SK-N-SH treated with all-trans-retinoic acid at 6 μM for 48 hours (cell line): ENCODE measurements at regions not wholly inside any gene's neighbourhood (a gene's known extent, or its start where the extent isn't known, plus 50 kb on each side); places are given as distances from the start of the nearest gene placed in this dataset.

Source experiments
- ESRRG ChIP-seq: fragments of 250-450 bp; sonication (Bioruptor Pico); IDR thresholded peaks from 2 replicates; pipeline ENCODE4 v1.6.1; 2021; ENCODE audit warnings: mild to moderate bottlenecking
- PPARA ChIP-seq: fragments of 250-450 bp; sonication (Bioruptor Pico); IDR thresholded peaks from 2 replicates; pipeline ENCODE4 v1.5.0; 2020; ENCODE audit warnings: mild to moderate bottlenecking, borderline replicate concordance
- ZC3H10 ChIP-seq: fragments of 250-450 bp; sonication (Bioruptor Pico); IDR thresholded peaks from 2 replicates; pipeline ENCODE4 v1.5.1; 2021; ENCODE audit warnings: mild to moderate bottlenecking, moderate library complexity
- ZFP3 ChIP-seq: fragments of 250-450 bp; sonication (Bioruptor Pico); IDR thresholded peaks from 2 replicates; pipeline ENCODE4 v1.5.0; 2020; ENCODE audit warnings: mild to moderate bottlenecking, moderate library complexity
- ZFP30 ChIP-seq: fragments of 450-650 bp; formaldehyde crosslinking; IDR thresholded peaks from 2 replicates; pipeline ENCODE4 v1.5.0; 2022; ENCODE audit warnings: mild to moderate bottlenecking, moderate library complexity
- ZNF565 ChIP-seq: fragments of 450-650 bp; formaldehyde crosslinking; conservative IDR thresholded peaks from 2 replicates; pipeline ENCODE4 v1.5.0; 2020; ENCODE audit warnings: low read depth, mild to moderate bottlenecking, moderate library complexity
- ZNF70 ChIP-seq: fragments of 450-650 bp; formaldehyde crosslinking; IDR thresholded peaks from 2 replicates; pipeline ENCODE4 v1.5.0; 2020; ENCODE audit warnings: mild to moderate bottlenecking, moderate library complexity
- TF ChIP-seq, protein P1 (sequence below): fragments of 250-450 bp; sonication (Bioruptor Pico); IDR thresholded peaks from 2 replicates; pipeline ENCODE4 v1.8.0; 2021; ENCODE audit warnings: low read depth, mild to moderate bottlenecking, moderate library complexity, borderline replicate concordance
- TF ChIP-seq, protein P2 (sequence below): fragments of 250-450 bp; sonication (Bioruptor Pico); IDR thresholded peaks from 2 replicates; pipeline ENCODE4 v1.5.1; 2021; ENCODE audit warnings: mild to moderate bottlenecking, moderate library complexity
- TF ChIP-seq, protein P3 (sequence below): fragments of 250-450 bp; sonication (Bioruptor Pico); IDR thresholded peaks from 2 replicates; pipeline ENCODE4 v1.5.0; 2020; ENCODE audit warnings: mild to moderate bottlenecking, moderate library complexity
- TF ChIP-seq, protein P4 (sequence below): fragments of 250-450 bp; sonication (Bioruptor Pico); IDR thresholded peaks from 2 replicates; pipeline ENCODE4 v1.5.1; 2020; ENCODE audit warnings: low read depth, mild to moderate bottlenecking, moderate library complexity
- TF ChIP-seq, protein P5 (sequence below): fragments of 250-450 bp; sonication (Bioruptor Pico); IDR thresholded peaks from 2 replicates; pipeline ENCODE4 v1.8.0; 2020; ENCODE audit warnings: mild to moderate bottlenecking, moderate library complexity, borderline replicate concordance

DNA sequence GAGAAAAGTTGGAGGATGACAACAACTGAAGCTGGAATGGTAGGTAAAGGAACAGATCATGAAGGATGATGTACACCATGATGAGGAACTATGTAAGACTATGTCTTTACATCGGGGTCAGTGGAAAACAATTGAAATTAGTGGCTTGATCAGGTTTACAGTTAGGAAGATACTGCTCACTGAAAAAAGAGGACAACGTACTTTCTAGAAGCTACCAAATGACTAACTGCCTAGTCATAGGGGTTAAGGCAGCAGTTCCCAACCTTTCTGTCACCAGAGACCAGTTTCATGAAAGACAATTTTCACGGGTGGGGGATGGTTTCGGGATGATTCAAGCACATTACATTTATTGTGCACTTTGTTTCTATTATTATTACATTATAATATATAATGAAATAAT lies 91.6 kb upstream of the ANKRD1 start:
- TF ChIP-seq ZFP3 (CRISPR knock-in tag) (no peak), ESRRG (CRISPR knock-in tag) (no peak), ZNF70 (CRISPR knock-in tag) (no peak), ZFP30 (no peak), ZC3H10 (CRISPR knock-in tag) (no peak), ZNF565 (no peak), PPARA (CRISPR knock-in tag) (no peak)
- TF ChIP-seq, protein P1, sequence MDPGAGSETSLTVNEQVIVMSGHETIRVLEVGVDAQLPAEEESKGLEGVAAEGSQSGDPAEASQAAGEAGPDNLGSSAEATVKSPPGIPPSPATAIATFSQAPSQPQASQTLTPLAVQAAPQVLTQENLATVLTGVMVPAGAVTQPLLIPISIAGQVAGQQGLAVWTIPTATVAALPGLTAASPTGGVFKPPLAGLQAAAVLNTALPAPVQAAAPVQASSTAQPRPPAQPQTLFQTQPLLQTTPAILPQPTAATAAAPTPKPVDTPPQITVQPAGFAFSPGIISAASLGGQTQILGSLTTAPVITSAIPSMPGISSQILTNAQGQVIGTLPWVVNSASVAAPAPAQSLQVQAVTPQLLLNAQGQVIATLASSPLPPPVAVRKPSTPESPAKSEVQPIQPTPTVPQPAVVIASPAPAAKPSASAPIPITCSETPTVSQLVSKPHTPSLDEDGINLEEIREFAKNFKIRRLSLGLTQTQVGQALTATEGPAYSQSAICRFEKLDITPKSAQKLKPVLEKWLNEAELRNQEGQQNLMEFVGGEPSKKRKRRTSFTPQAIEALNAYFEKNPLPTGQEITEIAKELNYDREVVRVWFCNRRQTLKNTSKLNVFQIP (CRISPR knock-in tag): no peak
- TF ChIP-seq, protein P2, sequence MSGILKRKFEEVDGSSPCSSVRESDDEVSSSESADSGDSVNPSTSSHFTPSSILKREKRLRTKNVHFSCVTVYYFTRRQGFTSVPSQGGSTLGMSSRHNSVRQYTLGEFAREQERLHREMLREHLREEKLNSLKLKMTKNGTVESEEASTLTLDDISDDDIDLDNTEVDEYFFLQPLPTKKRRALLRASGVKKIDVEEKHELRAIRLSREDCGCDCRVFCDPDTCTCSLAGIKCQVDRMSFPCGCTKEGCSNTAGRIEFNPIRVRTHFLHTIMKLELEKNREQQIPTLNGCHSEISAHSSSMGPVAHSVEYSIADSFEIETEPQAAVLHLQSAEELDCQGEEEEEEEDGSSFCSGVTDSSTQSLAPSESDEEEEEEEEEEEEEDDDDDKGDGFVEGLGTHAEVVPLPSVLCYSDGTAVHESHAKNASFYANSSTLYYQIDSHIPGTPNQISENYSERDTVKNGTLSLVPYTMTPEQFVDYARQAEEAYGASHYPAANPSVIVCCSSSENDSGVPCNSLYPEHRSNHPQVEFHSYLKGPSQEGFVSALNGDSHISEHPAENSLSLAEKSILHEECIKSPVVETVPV (CRISPR knock-in tag): no peak
- TF ChIP-seq, protein P3, sequence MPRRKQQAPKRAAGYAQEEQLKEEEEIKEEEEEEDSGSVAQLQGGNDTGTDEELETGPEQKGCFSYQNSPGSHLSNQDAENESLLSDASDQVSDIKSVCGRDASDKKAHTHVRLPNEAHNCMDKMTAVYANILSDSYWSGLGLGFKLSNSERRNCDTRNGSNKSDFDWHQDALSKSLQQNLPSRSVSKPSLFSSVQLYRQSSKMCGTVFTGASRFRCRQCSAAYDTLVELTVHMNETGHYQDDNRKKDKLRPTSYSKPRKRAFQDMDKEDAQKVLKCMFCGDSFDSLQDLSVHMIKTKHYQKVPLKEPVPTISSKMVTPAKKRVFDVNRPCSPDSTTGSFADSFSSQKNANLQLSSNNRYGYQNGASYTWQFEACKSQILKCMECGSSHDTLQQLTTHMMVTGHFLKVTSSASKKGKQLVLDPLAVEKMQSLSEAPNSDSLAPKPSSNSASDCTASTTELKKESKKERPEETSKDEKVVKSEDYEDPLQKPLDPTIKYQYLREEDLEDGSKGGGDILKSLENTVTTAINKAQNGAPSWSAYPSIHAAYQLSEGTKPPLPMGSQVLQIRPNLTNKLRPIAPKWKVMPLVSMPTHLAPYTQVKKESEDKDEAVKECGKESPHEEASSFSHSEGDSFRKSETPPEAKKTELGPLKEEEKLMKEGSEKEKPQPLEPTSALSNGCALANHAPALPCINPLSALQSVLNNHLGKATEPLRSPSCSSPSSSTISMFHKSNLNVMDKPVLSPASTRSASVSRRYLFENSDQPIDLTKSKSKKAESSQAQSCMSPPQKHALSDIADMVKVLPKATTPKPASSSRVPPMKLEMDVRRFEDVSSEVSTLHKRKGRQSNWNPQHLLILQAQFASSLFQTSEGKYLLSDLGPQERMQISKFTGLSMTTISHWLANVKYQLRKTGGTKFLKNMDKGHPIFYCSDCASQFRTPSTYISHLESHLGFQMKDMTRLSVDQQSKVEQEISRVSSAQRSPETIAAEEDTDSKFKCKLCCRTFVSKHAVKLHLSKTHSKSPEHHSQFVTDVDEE (CRISPR knock-in tag): no peak
- TF ChIP-seq, protein P4, sequence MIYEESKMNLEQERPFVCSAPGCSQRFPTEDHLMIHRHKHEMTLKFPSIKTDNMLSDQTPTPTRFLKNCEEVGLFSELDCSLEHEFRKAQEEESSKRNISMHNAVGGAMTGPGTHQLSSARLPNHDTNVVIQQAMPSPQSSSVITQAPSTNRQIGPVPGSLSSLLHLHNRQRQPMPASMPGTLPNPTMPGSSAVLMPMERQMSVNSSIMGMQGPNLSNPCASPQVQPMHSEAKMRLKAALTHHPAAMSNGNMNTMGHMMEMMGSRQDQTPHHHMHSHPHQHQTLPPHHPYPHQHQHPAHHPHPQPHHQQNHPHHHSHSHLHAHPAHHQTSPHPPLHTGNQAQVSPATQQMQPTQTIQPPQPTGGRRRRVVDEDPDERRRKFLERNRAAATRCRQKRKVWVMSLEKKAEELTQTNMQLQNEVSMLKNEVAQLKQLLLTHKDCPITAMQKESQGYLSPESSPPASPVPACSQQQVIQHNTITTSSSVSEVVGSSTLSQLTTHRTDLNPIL (CRISPR knock-in tag): no peak
- TF ChIP-seq, protein P5, sequence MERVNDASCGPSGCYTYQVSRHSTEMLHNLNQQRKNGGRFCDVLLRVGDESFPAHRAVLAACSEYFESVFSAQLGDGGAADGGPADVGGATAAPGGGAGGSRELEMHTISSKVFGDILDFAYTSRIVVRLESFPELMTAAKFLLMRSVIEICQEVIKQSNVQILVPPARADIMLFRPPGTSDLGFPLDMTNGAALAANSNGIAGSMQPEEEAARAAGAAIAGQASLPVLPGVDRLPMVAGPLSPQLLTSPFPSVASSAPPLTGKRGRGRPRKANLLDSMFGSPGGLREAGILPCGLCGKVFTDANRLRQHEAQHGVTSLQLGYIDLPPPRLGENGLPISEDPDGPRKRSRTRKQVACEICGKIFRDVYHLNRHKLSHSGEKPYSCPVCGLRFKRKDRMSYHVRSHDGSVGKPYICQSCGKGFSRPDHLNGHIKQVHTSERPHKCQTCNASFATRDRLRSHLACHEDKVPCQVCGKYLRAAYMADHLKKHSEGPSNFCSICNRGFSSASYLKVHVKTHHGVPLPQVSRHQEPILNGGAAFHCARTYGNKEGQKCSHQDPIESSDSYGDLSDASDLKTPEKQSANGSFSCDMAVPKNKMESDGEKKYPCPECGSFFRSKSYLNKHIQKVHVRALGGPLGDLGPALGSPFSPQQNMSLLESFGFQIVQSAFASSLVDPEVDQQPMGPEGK: no peak
